ENCODE measurements at regions not wholly inside any gene's neighbourhood (a gene's known extent, or its start where the extent isn't known, plus 50 kb on each side); places are given as distances from the start of the nearest gene placed in this dataset.

GRCh38 chr2:10985901-10986535, 74.3 kb downstream of the KCNF1 start:
- DNase-seq (ENCODE audit: extremely low read depth, low read depth) = no peak
- no peak for TF ChIP-seq CTCF (IDR thresholded peaks at IDR 0.05; ENCODE audit: low read depth, low read length)

GRCh38 chr2:10987439-10987838, 75.7 kb downstream of the KCNF1 start:
- TF ChIP-seq CTCF (IDR thresholded peaks at IDR 0.05; ENCODE audit: low read depth, low read length) = no peak
- DNase-seq (ENCODE audit: extremely low read depth, low read depth) = no peak

GRCh38 chr2:10987861-10988260, 76.1 kb downstream of the KCNF1 start:
- no peak for TF ChIP-seq CTCF (IDR thresholded peaks at IDR 0.05; ENCODE audit: low read depth, low read length)
- DNase-seq (ENCODE audit: extremely low read depth, low read depth) = no peak

GRCh38 chr2:10989151-10989550, 77.4 kb downstream of the KCNF1 start:
- no peak for DNase-seq (ENCODE audit: extremely low read depth, low read depth)
- no peak for TF ChIP-seq CTCF (IDR thresholded peaks at IDR 0.05; ENCODE audit: low read depth, low read length)

- no peak for DNase-seq (ENCODE audit: extremely low read depth, low read depth)
- TF ChIP-seq CTCF (IDR thresholded peaks at IDR 0.05; ENCODE audit: low read depth, low read length) = no peak
These were observed 78.0 kb downstream of the KCNF1 start for GRCh38 chr2:10989782-10990181.

- no peak for DNase-seq (ENCODE audit: extremely low read depth, low read depth)
- TF ChIP-seq CTCF (IDR thresholded peaks at IDR 0.05; ENCODE audit: low read depth, low read length) = no peak
These were observed 78.9 kb downstream of the KCNF1 start for GRCh38 chr2:10990561-10991111.

GRCh38 chr2:10992023-10992791, 80.5 kb downstream of the KCNF1 start:
- no peak for TF ChIP-seq CTCF (IDR thresholded peaks at IDR 0.05; ENCODE audit: low read depth, low read length)

More at GRCh38 chr2:10992023-10992791, 80.5 kb downstream of the KCNF1 start:
- DNase-seq (ENCODE audit: extremely low read depth, low read depth) = no peak
